SK-N-DZ (cell line): ENCODE measurements at regions not wholly inside any gene's neighbourhood (a gene's known extent, or its start where the extent isn't known, plus 50 kb on each side); places are given as distances from the start of the nearest gene placed in this dataset.
A peak's percentile ranks its signal among the peaks of the same experiment; 100 is the strongest.
"Not testable (repeated sequence)": the region's sequence is repeated elsewhere in the genome, so short reads cannot be mapped to it uniquely, and the experiment has no call there.

Experiments
- DNase-seq: peaks from one replicate; pipeline ENCODE4 v3.0.0-alpha.2; 2015; ENCODE audit warnings: low spot score

DNA sequence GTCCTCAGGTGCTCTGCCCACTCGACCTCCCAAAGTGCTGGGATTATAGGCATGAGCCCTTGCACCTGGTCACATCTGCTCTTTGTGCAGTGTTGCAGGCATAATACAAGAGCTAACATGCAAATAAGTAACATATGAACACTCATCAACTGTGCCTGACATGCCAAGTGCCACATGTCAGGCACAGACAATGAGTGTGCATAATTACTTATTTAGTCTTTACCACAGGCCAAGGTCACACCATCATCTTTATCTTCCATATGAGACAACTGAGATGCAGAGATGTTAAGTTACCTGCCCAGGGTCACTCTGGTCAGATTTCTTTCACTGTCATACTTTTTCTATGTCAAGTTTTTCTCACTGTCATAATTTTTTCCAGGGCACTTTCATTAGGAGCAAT is 126.1 kb downstream of the PPIAL4G start:
- DNase-seq, result no peak

DNA sequence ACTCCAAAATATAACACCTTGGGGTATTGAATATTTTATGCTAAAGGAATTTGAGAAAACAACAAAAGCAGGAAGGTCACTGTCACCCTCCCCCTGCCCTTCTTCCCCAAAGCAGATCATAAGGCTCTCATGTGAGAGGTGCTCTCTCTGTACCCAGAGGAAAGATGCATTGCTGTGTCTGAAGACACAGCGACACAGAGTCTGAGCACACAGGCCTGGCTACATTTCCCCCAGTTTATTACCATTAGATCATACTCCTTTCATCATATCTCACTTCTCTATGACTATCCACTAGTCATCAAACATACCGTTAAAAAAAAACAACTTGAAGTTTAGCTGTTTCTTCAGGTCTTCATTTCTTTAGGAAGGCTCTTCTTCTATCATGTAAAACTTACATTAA is 127.1 kb downstream of the PPIAL4G start:
- no peak for DNase-seq

DNA sequence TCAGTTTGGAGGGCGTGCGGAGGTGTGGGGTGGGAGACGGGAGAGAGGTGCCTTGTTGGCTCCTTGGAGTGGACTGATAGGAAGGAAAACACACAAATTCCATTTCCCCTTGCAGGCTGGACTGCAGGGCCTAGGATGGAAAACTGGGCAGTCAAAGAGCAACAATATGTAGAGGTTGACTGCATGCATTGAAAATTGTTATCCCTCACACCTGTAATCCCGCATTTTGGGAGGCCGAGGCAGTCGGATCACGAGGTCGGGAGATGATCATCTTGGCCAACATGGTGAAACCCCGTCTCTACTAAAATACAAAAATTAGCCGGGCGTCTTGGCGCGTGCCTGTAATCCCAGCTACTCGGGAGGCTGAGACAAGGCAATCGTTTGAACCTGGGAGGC is 128.2 kb downstream of the PPIAL4G start:
- no peak for DNase-seq

DNA sequence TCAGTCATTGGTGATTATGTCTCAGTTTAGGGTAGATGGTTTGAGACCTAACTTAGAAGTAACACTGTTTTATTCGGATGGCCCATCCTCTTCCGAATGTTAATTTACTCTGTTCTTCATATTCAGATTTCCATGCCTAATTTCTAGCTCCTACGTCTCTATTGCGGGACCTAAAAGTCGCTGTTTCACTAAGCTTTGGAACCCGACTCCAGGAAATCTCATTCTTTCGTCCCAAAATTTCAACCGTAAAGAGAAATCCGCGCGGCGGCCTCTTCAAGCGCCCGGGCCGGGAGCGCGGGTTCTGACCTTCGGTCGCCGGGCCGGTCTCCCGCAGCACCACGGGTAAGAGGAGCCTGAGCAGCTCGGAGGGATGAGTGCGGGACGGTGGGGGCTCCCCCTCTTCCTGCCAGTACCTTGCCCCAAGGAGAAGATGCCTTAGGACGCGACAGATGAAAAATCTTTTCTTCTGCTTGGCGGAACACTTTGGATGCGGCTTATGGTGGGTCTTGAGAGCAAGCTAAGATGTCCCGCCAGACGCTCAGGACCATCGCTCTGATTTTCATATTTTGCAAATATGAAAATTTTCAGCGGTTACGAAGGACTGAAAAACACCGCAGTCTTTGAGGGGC is 128.7 kb downstream of the PPIAL4G start:
- DNase-seq, result no peak

DNA sequence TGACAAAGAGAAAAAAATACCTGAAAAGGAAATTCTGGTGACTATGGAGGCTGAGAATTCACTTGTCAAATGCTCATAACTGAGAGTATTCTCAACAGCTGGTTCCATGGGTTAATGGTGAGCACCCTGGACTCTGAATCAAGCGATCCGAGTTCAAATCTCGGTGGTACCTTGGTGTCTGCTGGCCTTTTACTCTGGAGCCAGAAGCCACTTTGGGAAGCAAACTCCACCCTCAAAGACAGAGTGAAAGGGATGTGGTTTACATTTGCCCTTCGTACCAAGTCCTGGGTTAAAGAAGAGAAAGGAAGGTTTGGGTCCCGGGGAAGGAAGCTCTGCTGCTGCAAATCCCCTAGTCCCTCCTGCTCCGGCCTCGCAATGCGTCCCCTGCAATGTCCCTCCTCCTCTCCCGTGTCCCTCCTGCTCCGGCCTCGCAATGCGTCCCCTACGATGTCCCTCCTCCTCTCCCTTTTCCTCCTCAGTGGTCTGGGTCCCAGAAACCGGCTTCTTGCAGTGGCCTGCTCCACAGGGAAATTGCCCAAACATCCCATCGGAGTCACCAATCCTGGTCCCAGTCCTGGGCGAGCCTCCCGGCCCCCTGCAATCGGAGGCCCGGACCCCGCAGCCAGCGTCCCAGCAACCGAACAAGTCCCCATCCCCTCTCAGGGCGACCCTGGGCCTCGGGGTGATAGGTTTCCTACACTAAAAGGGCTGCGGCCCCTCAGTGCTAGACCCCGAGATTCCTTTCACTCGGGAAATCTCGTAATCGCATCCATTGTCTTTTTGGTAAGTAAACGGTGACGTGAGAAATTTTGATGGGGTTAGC is 129.4 kb downstream of the PPIAL4G start:
- DNase-seq, result no peak

DNA sequence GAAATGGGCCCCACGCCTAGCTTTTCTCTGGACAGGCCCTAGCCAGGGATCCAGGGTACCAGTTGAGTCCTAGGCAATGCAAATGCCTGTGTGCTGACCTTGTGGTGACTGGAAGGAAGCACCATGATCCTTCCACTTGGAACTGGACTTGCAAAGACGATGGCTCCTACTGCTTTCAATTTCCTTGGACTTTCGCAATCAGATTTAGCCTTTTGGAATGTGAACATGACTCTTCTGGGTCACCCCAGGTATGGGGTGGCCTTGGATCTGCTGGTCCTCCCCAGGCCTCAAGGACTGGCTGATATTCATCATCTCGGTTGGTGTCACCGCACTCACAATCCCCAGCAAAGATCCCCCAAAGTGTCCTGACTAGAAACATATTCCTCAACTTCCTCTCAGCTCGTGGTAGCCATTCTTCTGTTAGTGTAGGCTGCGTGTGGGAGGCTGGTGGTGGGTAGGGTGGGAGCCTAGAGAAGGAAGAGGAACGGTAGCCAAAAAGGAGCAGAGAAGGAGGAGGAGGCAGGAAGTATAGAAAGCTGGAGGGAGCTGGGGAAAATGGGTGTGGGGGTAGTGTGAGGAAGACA is 130.5 kb downstream of the PPIAL4G start:
- no peak for DNase-seq

DNA sequence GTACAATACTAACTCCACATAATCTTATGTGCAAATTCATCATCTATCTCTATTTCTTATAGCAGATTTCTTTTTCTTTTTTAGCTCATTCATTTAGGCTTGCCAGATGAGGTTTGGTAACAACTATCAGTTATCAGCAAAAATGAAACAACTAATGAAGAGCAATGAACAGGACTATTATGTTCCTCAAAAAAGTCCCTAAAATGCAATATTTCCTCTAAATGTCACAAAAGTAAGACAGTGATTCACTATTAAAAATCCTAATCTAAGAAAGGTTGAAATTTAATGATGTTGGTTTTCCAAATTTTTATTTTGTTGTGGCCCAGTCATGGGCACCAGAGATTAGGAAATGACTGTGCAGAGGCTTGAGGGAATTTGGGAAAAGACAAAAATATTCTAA is 135.3 kb downstream of the PPIAL4G start:
- no peak for DNase-seq

DNA sequence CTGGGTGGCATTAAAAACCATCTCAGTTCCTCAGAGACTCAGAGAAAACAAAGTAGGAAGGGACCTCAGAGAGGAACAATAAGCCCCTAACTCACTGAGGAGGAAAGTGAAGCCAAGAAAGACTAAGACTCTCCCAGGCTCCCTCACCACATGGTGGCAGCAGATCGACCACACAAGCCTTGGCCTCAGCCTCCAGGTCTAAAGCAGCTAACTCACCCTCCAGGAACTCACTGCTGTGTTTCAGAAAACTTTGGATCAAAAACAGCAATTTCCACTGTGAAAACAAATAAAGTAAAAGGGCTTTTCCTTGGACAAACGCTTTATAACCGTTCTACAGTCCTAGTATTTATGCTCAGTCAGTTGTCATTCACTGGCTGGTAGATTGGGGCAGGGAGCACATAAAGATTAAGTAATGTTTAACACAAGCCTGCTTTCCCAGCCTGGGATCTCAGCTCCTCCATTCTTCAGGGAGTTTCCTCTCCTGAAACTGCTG is 137.4 kb downstream of the PPIAL4G start:
- DNase-seq, result not testable (repeated sequence)

DNA sequence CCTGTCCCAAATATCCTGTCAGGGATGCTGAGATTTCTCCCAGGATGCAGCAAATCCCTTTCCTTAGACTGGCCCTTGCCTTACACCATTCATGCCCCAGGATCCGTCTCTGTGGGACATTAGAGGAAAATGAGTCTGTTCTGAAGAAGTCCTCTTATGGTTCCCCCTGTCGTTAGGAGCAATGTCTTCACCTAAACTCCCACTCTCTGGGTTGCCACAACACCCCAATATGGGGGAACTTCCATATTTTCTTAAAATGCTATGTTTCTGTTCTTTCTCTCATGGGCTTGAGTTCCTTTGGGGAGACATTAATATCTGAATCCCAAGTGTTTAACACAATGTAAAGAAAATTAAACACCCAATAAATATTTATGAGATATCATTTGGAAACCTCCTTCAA is 138.5 kb downstream of the PPIAL4G start:
- not testable (repeated sequence) for DNase-seq

DNA sequence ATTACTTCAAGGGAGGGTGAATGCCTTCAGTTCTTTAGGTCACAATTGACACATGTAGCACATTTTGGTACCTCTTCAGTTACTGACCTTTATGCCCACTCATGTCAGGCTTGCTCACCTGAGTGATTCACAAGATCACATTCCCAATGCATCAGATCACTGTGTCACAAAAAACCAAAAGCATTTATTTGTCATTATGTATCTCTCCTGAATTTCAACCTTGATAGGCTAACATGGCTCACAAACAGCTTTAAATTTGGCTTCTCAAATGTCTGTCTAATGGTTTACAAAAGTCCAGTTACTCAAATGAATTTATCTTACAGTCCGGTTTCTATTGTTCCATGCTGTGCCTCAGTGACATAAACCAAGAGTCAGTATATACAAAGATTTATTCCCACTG is 141.4 kb downstream of the PPIAL4G start:
- DNase-seq, result not testable (repeated sequence)

DNA sequence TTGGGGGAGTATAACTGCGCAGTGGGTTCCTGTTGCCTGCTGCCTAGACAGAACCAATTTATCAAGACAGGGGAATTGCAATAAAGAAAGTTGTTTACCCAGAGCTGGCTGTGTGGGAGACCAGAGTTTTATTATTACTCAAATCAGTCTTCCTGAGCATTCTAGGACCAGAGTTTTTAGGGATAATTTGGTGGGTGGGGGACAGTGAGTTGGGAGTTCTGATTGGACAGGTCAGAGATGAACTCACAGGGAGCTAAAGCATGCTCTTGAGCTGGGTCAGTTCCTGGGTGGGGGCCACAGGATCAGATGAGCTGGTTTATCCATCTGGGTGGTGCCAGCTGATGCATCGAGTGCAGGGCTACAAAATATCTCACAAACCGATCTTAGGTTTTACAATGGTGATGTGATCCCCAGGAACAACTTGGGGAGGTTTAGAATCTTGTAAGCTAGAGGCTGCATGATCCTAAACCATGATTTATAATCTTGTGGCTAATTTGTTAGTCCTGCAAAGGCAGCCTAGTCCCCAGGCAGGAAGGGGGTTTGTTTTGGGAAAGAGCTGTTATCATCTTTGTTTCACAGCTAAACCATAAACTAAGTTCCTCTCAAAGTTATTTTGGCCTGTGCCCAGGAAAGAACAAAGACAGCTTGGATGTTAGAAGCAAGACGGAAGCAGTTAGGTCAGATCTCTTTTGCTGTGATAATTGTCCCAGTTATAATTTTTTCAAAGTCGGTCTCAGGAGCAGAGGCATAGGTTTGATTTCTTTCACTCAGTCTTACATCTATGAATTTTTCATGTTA is 146.8 kb downstream of the PPIAL4G start:
- DNase-seq, result not testable (repeated sequence)

DNA sequence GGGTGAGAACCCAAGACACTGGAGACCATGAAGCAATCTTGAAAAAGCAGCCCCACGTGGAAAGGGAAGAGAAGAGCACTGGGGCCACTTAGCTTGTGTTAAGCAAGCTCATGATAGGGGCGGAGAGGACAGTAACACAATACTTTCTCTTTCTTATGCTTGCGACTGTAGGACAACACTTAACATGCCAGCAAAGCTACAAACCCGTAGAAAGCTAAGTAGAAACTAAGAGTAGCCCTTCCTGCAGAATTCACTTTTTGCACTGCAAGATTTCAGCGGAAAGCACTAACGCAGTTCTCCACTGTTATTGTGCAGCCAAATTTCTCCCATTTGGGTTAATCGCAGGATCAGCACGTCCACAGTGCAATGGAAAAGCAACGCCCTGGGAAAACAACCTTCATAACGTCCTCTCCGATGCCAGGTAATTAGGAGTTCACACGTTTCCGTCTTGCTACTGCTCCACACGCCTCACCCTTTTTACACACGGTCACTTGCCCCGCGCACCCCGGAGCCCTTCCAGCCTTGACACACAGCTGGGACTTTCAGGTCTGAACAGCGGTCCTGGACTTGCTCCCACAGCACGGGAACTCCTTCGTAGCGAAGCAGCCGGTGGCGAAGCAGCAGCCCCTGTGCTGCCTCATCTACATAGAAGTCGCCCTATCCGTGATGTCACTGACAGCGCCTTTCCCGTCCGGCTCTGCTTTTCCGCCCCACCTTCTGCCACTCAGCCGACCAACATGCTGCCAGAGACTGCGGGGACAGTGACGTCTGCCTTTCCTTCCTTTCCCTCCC is 148.6 kb downstream of the PPIAL4G start:
- peak; percentile 17 for DNase-seq

DNA sequence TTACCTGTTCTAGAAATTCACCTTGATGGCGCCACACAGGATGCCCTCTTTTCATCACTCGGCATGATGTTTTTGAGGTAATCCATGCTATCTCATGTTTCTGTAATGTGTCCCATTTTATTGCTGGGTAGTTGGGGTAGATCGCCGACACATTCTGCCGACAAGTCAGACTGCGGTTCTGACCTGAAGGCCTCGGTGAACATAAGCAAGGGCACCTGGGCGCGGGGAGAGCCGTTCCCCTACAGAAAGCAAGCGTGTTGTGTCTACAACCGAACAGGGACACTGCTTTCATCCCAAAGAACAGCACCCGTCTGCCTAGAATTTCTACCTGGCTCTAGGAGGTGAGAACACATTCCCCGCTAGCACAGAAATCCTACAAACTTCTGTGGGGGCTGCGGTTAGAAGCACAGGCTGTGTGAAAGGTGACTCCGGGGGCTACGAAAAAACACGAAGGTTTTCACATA is 149.2 kb downstream of the PPIAL4G start:
- no peak for DNase-seq

DNA sequence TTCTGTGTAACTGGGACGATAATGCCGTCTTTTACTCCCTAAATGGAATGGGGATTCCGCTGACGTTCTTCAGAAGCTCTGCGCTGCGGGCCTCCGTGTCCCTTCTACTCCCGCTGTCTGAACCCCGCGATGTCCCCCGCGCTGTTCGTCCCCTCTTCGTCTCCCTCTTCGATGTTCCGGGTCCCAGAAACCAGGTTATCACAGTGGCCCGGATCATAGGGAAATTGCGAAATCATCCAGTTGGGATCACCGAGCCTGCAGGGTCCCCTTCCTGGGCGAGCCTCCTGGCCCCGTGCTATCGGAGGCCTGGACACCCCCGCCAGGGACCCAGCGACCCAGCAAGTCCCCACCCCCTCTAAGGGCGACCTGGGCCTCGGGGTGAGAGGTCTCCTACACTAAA is 154.2 kb downstream of the PPIAL4G start:
- no peak for DNase-seq

DNA sequence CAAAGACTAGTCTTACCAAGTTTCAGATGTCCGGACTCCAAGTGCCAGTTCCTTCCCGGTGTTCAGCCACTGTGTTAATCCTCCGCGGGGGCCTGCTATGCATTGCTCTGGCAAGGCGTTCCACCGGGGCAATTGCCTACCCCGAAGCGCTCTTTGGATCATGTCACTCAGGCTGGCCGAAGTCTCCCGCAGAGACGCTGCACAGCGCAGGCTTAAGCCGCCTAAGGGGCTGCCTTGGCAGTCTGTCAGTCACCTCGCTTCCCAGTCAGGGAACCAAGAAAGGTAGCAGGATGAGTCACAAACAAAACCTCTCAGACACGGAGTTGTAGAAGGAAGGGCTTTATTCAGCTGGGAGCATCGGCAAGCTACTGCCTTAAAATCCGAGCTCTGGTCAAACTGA is 158.1 kb downstream of the PPIAL4G start:
- DNase-seq, result not testable (repeated sequence)

DNA sequence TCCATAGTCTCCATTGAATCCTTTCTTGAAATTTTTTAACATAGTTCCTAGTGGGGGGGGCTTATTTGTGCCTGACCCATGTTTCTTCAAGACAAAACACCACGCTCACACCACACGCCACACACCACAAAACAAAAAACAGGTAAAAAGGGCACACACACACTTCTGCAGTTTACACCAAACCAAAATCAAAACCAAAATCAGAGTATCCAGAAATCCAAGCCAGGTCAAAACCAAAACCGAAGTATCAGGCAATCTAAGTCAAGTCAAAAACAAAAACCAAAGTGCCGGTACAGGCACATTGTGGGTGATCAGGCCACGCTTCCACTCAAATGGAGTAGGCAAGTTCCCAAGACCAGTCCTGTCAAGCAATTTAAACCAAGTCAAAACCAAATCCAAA is 158.6 kb downstream of the PPIAL4G start:
- DNase-seq, result not testable (repeated sequence)

DNA sequence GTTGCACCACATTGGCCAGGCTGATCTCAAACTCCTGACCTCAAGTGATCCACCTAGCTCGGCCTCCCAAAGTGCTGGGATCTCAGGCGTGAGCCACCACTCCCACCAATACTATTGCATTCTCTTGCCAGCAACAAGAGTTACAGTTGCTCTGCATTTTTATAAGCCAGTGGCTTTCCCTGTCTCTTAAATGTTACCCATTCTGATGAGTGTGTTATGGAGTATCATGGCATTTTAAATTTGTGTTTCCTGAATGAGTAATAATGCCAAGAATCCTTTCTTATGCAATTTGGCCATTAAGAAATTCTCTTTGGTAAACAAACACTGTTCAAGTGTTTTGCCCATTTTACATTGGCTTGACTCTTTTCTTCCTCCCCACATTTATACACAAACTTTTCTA is 163.0 kb downstream of the PPIAL4G start:
- DNase-seq, result not testable (repeated sequence)

DNA sequence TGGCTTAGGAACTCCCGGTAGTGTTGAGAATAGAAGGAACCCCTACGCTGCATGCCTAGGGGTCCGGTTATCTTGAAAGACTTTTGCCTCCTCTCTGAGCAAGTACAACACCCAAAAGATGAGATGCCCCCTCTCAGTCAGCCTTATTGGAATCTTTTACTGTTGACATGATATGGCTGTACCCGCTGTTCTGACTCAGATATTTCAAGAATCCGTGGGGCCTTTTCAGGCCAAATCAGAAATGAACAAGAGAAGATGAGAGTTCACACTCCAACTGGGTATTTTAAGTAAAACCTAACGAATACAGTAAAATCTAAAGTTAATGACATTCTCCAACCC is 164.2 kb downstream of the PPIAL4G start:
- DNase-seq, result no peak

DNA sequence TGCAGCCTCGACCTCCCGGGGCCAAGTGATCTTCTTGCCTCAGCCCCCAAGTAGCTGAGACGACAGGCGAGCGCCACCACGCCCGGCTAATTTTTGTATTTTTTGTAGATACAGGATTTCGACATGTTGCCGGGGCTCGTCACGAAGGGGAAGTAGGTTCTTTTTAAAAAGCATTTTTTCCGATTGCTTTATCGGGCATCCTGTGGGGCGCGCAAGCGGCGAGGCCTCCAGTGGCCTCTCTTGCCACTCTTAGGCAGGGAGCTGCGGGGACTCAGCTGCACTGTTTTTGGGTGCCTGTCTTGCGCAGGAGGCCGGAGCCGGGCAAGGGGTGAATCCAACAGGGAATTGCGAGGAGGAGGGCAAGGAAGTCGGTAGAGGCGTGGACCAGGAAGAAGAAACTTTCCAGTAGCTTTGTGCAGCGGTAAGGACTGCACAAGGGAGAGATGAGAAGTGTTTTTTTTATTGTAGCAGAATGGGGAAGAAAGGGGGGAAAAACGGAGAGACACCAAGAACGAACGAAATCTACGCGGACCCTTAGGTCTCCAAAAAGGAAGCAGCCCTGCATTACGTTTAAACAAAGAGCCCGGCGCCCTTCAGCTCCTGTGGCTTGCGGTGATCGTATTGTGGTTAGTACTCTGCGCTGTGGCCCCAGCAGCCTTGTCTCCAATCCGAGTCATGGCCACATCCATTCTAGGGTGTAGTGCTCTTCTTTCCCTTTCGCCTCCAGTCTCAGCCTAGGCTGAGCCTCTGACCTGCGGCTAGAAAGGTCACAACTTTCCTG is 164.8 kb downstream of the PPIAL4G start:
- DNase-seq, result no peak

DNA sequence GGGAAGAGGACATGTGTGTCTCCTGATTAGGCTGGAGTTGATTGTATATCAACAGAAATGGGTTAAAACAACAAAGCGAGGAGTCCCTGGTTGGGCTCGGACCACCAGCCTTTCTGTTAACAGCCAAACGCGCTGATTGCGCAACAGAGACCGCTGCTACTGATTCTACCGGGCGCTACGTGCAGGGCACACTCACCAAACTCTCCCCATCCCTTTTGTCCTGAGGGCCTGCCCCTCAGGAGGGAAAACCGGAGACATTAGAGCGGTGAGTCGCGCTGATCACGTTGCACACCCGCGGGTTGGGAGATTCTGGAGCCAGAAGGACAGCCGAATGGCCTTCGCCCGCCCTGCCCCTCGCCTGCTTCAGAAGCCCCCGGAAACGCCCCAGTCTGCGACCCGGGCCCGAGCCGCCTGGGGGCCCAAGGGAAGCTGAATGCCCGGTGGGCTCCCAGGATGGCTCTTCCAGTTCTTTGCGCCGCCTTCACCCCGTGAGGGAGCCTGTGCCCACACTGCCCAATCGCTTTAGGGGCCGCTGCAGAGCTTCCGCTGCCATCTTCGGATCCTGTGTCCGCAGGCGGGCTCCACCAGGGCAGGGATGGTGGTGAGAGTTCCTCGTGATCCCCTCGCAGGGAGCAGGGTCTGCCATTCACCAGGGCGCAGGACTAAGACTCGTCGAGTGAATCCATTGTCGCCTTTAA is 165.4 kb upstream of the NBPF11 start:
- no peak for DNase-seq
